Hepatocyte (in vitro differentiated cells): ENCODE measurements at regions not wholly inside any gene's neighbourhood (a gene's known extent, or its start where the extent isn't known, plus 50 kb on each side); places are given as distances from the start of the nearest gene placed in this dataset.

Experiments used
- EZH2phosphoT487 ChIP-seq: fragments of 200-600 bp; sonication (generic); IDR thresholded peaks from one replicate; pipeline ENCODE4 v1.6.1; 2018; ENCODE audit warnings: antibody characterized with exemption, mild to moderate bottlenecking, low read depth, moderate library complexity; ENCODE audit not compliant: unreplicated experiment, severe bottlenecking
- TF ChIP-seq, protein P1 (sequence below): fragments of 200-600 bp; sonication (generic); IDR thresholded peaks from 2 replicates; pipeline ENCODE4 v1.5.1; 2016; ENCODE audit warnings: antibody characterized with exemption, mild to moderate bottlenecking; ENCODE audit not compliant: poor library complexity

DNA sequence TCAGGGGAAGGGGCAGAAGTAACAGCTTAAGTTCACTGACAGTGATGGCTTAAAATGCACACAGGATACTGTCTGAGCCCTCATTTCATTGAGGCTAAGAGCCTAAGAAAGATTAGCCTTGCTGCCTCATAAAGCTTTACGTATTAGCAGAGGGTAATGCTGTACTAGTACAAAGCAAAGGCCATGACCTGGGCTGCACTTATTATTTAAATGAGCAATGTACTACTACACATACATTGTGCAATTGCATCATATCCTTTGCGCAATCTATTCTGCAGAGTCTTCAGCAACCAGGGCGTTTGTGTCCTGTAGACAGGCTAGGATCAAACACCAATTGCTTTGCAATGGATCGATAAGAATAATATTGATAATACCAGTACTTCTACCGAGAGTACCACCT, 221.8 kb downstream of the TPRG1 start:
- TF ChIP-seq, protein P1, sequence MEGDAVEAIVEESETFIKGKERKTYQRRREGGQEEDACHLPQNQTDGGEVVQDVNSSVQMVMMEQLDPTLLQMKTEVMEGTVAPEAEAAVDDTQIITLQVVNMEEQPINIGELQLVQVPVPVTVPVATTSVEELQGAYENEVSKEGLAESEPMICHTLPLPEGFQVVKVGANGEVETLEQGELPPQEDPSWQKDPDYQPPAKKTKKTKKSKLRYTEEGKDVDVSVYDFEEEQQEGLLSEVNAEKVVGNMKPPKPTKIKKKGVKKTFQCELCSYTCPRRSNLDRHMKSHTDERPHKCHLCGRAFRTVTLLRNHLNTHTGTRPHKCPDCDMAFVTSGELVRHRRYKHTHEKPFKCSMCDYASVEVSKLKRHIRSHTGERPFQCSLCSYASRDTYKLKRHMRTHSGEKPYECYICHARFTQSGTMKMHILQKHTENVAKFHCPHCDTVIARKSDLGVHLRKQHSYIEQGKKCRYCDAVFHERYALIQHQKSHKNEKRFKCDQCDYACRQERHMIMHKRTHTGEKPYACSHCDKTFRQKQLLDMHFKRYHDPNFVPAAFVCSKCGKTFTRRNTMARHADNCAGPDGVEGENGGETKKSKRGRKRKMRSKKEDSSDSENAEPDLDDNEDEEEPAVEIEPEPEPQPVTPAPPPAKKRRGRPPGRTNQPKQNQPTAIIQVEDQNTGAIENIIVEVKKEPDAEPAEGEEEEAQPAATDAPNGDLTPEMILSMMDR, result no peak
- no peak for TF ChIP-seq EZH2phosphoT487
